ENCODE measurements at regions not wholly inside any gene's neighbourhood (a gene's known extent, or its start where the extent isn't known, plus 50 kb on each side); places are given as distances from the start of the nearest gene placed in this dataset.

DNA sequence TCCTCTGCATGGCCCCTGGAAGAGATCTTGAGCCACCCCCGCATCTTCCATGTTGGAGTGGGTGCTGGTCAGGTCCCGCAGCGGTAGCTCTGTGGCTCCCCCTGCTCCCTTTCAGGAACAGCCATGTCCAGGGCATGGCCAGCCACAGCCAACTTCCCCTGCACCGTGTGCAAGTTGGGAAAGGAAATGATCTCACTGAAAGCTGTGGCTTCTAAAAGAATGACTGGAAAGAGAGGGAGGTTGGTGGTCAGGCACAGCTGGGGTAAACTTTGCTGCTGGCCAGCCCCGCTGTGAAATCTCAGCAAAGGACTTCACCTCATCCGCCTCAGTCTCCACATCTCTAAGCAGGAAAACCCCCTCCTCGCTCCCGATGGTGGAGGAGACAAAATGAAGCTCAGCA is 153.6 kb upstream of the CST7 start:
- Histone ChIP-seq H4K20me1 (ENCODE audit: insufficient read depth, low read length, poor library complexity, severe bottlenecking) (no peaks in the 10 kb centered on the region), H3K9ac (ENCODE audit: low read depth, low read length, poor library complexity, severe bottlenecking) (no peak overlapping the region), H3K9me3 (ENCODE audit: insufficient read depth, low read depth, low read length) (no peaks in the 10 kb centered on the region; the same call in 1 of the 2 replicates), H3K4me2 (ENCODE audit: low read depth, low read length, poor library complexity, severe bottlenecking) (no peak overlapping the region), H3K79me2 (ENCODE audit: insufficient read depth, low read length) (no peaks in the 10 kb centered on the region), H2AFZ (ENCODE audit: low read length) (no peak overlapping the region), H3K36me3 (ENCODE audit: insufficient read depth, low read length) (no peaks in the 10 kb centered on the region), H3K9me2 (replicated peaks; ENCODE audit: low read depth, low read length) (no peaks in the 10 kb centered on the region), H3K4me3 (ENCODE audit: low read length, poor library complexity, severe bottlenecking) (no peak overlapping the region), H3K27me3 (ENCODE audit: insufficient read depth, low read length, poor library complexity, severe bottlenecking) (no peaks in the 10 kb centered on the region), H3K4me1 (ENCODE audit: insufficient read depth, low read length, poor library complexity, severe bottlenecking) (no peaks in the 10 kb centered on the region), H3F3A (ENCODE audit: low read depth) (no peaks in the 10 kb centered on the region)
- TF ChIP-seq, protein P1, sequence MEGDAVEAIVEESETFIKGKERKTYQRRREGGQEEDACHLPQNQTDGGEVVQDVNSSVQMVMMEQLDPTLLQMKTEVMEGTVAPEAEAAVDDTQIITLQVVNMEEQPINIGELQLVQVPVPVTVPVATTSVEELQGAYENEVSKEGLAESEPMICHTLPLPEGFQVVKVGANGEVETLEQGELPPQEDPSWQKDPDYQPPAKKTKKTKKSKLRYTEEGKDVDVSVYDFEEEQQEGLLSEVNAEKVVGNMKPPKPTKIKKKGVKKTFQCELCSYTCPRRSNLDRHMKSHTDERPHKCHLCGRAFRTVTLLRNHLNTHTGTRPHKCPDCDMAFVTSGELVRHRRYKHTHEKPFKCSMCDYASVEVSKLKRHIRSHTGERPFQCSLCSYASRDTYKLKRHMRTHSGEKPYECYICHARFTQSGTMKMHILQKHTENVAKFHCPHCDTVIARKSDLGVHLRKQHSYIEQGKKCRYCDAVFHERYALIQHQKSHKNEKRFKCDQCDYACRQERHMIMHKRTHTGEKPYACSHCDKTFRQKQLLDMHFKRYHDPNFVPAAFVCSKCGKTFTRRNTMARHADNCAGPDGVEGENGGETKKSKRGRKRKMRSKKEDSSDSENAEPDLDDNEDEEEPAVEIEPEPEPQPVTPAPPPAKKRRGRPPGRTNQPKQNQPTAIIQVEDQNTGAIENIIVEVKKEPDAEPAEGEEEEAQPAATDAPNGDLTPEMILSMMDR (conservative IDR thresholded peaks at IDR 0.05; ENCODE audit: low read length) = no peak
- TF ChIP-seq EZH2phosphoT487 (IDR thresholded peaks at IDR 0.05; ENCODE audit: borderline replicate concordance) = no peak

- Histone ChIP-seq H2AFZ (ENCODE audit: low read length) (no peak overlapping the region), H3K4me2 (ENCODE audit: low read depth, low read length, poor library complexity, severe bottlenecking) (no peak overlapping the region), H3F3A (ENCODE audit: low read depth) (no peaks in the 10 kb centered on the region), H4K20me1 (ENCODE audit: insufficient read depth, low read length, poor library complexity, severe bottlenecking) (no peaks in the 10 kb centered on the region), H3K79me2 (ENCODE audit: insufficient read depth, low read length) (no peaks in the 10 kb centered on the region), H3K9me2 (replicated peaks; ENCODE audit: low read depth, low read length) (no peaks in the 10 kb centered on the region), H3K9me3 (ENCODE audit: insufficient read depth, low read depth, low read length) (no peaks in the 10 kb centered on the region; the same call in 1 of the 2 replicates), H3K9ac (ENCODE audit: low read depth, low read length, poor library complexity, severe bottlenecking) (no peak overlapping the region), H3K27me3 (ENCODE audit: insufficient read depth, low read length, poor library complexity, severe bottlenecking) (no peaks in the 10 kb centered on the region), H3K4me3 (ENCODE audit: low read length, poor library complexity, severe bottlenecking) (no peak overlapping the region), H3K4me1 (ENCODE audit: insufficient read depth, low read length, poor library complexity, severe bottlenecking) (no peaks in the 10 kb centered on the region), H3K36me3 (ENCODE audit: insufficient read depth, low read length) (no peaks in the 10 kb centered on the region)
- TF ChIP-seq, protein P1 (conservative IDR thresholded peaks at IDR 0.05; ENCODE audit: low read length) = no peak
- no peak for TF ChIP-seq EZH2phosphoT487 (IDR thresholded peaks at IDR 0.05; ENCODE audit: borderline replicate concordance)
Measured at GRCh38 chr20:24796236-24796635, 152.8 kb upstream of the CST7 start.

DNA sequence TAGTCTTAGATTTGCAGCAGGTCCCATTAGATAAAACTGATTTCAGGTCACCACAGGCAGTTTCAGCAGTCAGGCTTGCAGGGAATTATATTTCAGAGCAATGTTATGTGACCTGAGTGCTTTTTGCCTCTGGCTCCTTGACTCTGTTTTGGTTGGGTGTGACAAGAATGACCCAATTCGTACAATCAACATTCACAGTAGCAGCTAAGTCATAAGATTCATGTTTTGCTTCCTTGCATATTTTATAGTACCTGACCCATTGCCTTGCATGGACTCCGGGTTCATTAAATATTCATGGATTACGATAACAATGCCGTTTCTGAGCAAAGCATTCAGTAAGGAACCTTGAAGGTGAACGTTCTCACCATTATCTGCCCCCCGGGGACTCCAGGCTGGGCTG is 152.0 kb upstream of the CST7 start:
- H3K4me1 ChIP-seq (ENCODE audit: insufficient read depth, low read length, poor library complexity, severe bottlenecking) = no peaks in the 10 kb centered on the region
- H3K9ac ChIP-seq (ENCODE audit: low read depth, low read length, poor library complexity, severe bottlenecking) = no peak overlapping the region
- H3K27me3 ChIP-seq (ENCODE audit: insufficient read depth, low read length, poor library complexity, severe bottlenecking) = no peaks in the 10 kb centered on the region
- no peak overlapping the region for H3K4me3 ChIP-seq (ENCODE audit: low read length, poor library complexity, severe bottlenecking)
- H4K20me1 ChIP-seq (ENCODE audit: insufficient read depth, low read length, poor library complexity, severe bottlenecking) = no peaks in the 10 kb centered on the region
- no peaks in the 10 kb centered on the region for H3K9me2 ChIP-seq (replicated peaks; ENCODE audit: low read depth, low read length)
- H3K79me2 ChIP-seq (ENCODE audit: insufficient read depth, low read length) = no peaks in the 10 kb centered on the region
- TF ChIP-seq, protein P1 (conservative IDR thresholded peaks at IDR 0.05; ENCODE audit: low read length) = no peak
- TF ChIP-seq EZH2phosphoT487 (IDR thresholded peaks at IDR 0.05; ENCODE audit: borderline replicate concordance) = no peak
- H3F3A ChIP-seq (ENCODE audit: low read depth) = no peaks in the 10 kb centered on the region
- H3K36me3 ChIP-seq (ENCODE audit: insufficient read depth, low read length) = no peaks in the 10 kb centered on the region
- H3K4me2 ChIP-seq (ENCODE audit: low read depth, low read length, poor library complexity, severe bottlenecking) = no peak overlapping the region
- H3K9me3 ChIP-seq (ENCODE audit: insufficient read depth, low read depth, low read length) = no peaks in the 10 kb centered on the region; the same call in 1 of the 2 replicates
- H2AFZ ChIP-seq (ENCODE audit: low read length) = no peak overlapping the region

All from Loucy (cell line).